ENCODE measurements at regions not wholly inside any gene's neighbourhood (a gene's known extent, or its start where the extent isn't known, plus 50 kb on each side); places are given as distances from the start of the nearest gene placed in this dataset.

DNA sequence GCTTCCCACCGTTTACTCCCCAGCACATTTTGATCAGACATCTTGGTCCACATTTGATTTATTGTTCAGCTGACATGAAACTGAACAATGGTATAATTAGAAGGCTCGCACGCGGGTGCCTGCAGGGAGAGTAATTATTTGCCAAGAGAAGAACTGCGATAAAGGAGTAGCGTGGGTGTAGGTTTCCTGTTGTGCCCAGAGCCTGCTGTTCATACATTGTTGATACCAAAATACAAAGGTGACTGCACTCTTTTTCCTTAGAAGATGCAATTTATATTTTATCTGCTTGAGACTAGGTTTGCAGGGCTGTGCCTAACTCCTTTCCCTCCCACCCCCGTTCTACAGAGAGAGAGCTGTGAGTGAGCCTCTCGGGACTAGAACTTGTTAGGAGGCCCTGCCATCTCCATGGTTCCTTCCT, 241.8 kb upstream of the MSX2 start:
- TF ChIP-seq, protein P1, sequence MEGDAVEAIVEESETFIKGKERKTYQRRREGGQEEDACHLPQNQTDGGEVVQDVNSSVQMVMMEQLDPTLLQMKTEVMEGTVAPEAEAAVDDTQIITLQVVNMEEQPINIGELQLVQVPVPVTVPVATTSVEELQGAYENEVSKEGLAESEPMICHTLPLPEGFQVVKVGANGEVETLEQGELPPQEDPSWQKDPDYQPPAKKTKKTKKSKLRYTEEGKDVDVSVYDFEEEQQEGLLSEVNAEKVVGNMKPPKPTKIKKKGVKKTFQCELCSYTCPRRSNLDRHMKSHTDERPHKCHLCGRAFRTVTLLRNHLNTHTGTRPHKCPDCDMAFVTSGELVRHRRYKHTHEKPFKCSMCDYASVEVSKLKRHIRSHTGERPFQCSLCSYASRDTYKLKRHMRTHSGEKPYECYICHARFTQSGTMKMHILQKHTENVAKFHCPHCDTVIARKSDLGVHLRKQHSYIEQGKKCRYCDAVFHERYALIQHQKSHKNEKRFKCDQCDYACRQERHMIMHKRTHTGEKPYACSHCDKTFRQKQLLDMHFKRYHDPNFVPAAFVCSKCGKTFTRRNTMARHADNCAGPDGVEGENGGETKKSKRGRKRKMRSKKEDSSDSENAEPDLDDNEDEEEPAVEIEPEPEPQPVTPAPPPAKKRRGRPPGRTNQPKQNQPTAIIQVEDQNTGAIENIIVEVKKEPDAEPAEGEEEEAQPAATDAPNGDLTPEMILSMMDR (conservative IDR thresholded peaks at IDR 0.05 in 1 of 2, IDR thresholded peaks at IDR 0.05 in 1 of 2; ENCODE audit: low read depth in 1 of 2, low read length in 2 of 2): no peak
- no peak for TF ChIP-seq EZH2 (IDR thresholded peaks at IDR 0.05; ENCODE audit: low read length, missing control alignments)
